NCI-H460 (cell line): ENCODE measurements at regions not wholly inside any gene's neighbourhood (a gene's known extent, or its start where the extent isn't known, plus 50 kb on each side); places are given as distances from the start of the nearest gene placed in this dataset.

Experiments
- DNase-seq: peaks from one replicate; pipeline ENCODE4 v3.0.0-alpha.2; 2016; ENCODE audit warnings: low read depth; ENCODE audit errors: extremely low read depth

DNA sequence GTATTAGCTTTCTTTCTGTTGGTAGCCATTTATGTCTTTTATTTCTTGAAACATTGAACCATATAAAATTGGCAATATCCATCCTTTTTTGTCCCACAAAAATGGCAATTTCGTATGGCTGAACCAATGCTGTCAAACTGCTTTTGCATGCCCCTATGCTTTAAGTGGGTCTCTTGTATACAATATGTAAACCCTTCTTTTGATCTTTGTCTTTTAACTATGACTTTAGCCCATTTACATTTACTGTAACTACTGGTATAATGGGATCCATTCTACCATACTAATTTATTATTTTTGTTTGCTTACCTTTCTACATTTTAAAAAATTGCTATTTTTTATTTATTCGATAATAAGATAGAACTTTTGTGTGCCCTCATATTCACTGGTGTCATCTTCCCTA lies 93.4 kb downstream of the TENT4A start:
- DNase-seq = no peak

DNA sequence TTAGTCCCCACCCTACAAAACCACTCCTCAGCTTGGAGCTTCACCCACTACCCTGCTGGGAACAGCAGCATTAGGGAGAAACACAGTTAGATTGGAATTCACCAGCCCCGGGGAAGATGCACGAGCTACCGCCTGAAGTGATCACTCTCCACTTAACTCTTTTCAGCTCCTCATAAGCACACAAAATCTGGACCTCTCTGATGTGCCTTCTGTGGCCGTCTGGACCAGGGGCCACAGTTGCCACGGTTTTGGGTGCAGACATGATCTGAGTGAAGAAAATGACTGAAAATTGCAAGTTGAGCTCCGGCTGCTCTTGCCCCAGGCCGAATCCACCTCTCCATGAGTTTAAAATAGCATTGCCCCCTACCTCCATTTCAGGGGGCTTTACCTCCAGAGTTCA lies 95.2 kb downstream of the TENT4A start:
- no peak for DNase-seq

DNA sequence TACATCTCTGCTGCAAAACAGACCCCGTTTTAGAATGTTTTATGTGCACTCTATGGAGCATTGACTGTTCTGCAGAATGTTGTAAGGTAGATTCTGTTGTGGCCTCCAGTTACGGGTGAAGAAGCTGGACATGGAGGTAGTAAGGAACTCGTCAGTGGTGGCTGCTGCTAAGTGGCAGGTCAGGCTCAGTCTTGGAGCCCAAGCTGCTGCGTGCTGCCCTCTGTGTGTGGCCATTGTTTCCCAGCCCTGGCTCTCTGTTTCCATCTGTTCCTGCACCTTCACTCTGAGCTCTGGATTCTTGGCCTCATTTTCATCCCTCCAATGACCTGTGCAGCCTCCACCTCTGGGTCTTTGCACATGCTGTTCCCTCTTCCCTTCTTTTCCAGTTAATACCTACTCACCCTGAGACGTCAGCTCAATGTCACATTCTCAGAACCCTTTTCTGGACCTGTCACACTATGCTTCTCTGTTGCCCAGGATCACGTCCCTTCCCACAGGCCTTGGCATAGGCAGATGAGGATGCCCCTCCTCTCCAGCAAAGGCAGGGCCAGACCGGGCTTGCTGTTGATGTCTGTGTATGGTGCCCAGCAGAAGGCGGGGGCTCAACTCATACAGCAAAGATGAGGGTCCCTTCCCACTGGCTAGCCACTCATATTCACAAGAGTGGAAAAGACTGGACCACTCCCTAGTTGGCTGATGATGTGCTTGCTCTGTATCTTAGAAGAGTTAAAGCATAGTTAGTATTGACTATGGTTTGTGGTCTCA lies 97.6 kb downstream of the TENT4A start:
- no peak for DNase-seq

DNA sequence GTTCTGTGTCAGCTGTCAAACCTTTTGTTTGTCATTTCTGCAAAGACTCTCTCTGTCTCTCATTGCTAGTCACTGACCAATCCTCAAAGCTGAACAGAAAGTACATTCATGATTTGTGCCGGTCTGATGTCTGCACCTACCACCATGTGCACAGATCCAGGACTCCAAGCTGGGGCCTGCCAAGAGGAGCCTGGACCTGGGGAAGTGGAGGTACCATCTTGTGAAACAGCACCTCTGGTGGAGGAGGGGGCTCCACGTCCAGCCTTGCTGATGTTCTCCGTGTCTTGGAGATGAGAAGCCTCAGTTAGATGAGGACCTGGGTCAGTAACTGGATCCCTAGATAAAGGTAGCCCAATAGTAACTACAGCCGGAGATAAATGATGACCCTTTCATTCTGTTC lies 98.9 kb downstream of the TENT4A start:
- DNase-seq = no peak

DNA sequence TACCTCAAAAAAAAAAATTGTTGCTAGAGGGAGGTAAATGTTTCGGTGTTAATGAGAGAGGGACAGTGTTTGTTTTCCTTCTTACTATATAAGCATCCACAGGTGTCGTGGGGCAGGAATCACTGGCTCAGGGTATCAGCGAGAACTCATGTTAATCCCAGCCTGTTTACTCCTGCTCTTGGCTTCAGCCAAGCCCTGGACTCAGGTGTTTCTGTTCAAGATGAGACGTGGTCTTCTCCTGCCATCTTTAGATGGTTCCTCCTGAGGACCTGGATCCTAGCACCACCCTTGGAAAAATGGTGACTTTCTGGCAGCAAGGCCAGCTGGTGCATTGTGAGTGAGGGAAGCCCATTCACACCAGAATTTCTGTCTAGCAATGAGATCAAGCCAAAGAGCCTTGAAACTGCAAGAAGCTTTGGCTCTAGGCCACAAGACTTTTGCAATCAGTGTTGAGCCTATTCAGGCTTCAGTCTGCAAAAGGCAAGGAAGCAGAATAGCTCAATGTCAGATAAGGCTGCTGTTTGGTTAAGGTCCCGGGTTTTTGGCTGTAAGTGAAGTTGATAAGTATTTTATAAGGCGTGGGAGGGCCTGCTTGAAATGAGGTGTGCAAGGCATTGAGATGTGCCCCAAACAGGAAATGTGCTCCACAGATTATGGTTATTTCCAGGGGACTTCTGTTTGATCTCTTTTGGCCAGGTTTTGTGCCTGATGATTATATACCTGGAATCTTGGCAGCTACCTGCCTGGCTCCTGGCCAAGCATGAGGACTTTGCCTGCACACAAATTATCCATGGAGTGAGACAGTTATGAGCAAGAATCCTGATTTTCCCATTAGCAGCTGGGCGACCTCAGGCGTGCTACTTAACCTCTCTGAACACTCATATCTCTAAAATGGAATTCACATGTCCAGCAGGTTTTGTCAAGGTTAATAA lies 99.8 kb downstream of the TENT4A start:
- DNase-seq = no peak

DNA sequence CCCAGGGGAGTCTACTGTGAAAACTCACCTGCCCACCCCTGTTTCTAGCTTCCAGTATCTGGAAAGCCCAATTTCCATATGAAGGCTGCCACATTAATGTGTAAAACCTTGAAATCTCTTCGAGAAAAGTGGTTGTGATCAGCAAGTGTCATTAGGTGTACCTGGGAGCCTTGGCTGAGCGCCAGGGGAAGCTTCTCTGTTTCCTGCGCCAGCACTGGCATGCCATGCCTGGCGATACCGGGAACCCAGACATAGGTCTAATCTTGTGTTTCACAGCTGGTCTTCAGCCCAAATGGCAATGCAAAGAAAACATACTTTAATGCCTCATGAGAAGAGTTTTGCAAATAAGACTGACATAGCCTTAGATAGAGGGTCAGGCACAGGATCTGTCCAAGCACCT lies 101.6 kb downstream of the TENT4A start:
- no peak for DNase-seq

DNA sequence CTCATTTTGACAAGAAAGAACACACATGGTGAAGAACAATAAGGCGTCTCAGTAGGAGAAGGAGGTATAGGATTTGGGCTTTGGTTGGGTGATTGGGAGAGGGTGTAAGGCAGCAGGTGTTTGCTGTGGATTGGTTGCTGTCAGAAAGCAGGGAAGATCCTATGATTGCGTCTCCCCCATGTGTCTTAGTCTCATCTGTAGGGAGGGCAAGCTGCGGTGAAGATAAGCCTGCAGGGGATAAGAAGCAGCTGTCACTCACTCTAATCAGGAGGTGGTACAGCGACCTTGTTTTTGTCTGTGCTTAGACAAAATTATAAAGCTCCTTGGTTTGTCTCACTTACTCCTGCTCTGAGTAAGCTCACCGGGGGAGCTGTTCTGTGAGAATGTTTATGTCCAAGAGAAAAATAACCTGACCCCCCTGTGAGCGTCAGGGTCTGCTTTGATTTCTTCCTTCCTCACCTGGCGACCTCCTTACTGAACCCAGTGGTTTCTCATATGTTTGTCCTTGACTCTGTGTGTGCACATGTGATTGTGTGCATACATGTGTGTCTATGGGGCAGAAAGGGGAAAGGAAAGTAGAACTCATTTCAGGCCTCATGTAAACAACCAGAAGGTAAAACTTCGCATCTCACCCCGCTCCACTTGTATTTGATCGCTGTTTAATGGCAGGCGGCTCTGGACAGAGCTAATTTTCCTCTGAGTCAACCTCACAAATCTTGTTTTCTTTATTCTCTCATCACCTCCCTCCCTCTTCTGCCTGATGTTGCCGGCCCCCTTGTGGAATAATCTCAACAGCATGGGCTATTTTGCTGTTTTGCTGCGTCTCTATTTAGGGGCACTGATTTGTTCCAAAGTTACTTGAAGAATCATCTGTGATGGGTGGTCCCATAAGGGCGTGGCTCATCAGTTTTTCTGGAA lies 105.6 kb downstream of the TENT4A start:
- no peak for DNase-seq

DNA sequence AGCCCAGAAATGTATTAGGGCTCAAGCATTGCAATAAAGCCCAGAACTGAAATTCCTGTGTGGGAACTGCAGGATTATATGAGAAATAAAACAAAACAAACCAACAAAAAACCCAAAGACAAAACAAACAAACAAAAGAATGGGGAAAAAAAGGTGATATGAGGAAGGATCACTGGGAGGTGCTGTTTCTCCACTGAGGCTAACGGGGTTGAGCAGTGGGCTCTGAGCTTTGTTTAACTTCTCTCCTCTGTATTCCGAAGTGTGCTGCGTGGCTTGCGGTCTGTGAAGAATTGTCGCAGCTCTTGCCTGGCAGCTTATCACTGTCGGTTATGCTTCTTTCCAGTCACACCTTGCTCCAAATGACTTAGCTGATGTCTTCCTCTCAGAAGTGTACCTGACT lies 106.3 kb downstream of the TENT4A start:
- no peak for DNase-seq

DNA sequence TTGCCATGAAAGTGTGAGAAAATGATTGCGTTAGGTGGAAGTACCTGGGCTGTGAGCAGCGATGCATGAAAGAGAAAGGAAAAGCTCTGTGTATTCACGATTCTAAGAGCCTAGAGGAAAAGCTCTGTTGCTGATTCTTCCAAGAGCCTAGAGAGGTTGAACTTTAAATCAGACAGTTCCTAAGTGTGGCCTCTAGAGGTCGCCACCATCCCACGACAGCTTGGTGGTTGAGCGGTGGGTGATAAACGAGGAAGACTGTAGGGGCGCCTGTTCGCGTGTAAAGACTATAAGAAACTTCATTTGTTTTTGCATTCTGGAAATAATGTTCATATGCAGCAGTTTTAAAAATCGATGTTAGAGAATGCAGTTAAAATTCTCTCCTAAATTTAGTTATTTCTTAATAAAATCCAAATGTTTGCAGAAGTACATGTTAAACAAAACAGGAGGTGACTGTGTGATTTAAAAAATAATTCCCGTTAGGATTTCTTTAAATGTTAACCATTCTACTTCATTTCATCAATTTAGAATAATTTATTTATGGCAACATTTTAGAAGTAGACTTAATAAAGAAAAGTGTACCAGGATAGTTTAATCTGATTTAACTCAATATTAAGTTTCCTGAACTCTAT lies 107.7 kb downstream of the TENT4A start:
- DNase-seq = peak; percentile 25

DNA sequence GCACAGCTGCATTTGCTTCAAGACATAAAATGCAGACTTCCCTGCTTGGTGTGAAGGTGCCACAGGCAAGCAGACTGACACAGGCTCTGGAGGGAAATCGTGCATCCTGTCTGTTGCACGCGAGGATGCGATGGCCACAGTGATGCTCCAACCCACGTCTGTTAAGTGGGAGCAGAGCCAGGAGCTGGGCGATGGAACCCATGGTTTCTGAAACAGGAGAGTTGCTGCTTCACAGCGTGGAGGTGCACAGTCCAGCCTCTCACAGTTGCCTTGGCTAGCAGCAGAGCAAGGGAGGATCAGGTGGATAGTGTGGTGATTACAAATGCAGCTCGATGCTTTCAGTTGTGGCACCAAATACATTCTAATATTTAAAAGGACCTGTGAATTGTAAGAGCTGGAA lies 108.8 kb downstream of the TENT4A start:
- no peak for DNase-seq

DNA sequence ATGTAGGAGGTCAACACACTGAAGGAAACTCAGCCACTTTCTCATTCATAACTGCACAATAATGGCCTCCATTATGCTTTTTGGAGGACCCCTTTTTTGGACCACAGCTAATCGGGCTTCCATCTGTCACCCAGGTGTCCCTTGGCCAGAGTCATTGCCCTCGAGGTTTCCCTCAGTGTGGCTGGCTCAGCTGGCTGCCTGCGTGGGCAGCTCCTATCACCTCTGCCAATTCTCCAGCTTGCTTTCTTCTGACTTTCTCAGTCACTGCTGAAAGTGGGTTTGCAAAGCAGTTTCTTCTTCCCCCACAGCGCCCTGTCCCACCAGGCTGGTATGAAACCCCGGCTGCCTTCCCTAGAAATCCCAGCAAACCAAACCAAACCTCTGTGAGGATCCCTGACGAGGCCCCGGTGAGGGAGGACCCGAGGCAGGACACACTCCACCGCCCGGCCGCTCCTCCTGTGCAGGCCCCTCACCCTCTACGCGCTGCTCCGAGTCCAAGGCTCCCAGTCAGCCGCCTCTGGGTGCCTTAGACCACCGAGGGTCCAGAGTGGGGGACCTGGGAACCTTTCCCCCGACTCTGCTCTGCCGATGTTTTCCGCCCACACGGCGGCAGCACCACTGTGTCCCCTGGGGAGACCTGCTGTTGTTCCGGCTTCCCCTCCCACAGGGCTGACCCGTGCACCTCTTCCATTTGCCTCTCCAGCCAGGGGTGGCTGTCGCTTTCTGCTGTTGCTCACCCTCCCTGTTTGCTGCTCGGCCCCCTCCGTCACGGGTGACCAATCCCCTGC lies 109.5 kb downstream of the TENT4A start:
- no peak for DNase-seq

DNA sequence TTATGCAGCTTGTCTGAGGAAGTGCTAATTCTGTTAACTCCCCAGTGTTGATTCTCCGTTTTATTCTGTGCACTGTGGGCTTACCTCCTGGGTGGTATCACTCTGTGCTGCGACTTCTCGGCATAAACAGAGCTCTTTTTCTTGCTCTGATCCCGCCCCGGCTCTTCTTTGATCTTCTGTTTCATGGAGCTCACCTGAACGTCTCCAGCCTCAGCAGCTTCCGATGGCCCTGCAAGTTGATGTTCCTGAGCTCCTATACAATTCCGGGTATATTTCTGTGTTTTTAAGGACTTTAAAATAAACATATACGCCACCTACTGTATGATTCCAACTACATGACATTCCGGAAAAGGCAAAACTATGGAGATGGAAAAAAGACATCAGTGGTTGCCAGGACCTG lies 110.8 kb downstream of the TENT4A start:
- DNase-seq = no peak

DNA sequence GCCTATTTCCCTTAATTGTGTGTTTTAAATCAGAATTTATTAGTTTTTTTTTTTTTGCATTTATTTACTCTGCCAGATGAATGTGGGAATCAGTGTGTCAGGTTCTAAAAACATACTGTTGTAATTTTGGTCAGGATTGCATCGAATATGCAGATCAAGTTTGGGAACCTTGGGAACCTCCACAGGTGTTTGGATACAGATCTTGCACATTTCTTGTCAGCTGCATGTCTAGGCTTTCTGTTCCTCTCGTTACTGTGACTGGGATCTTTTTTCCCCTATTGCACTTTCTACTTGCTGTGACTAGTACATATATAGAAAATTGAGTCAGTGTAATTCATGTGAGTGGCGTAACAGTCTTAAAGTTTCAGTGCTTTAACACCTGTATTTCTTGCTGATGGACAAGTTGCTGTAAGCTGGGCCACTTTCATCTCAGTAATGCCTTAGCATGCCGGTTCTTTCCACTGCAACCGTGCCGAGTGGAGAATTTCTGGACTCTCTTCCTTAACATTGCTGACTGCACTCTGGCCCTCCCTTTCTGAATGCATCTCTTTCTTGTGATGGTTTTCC lies 112.5 kb downstream of the TENT4A start:
- no peak for DNase-seq

DNA sequence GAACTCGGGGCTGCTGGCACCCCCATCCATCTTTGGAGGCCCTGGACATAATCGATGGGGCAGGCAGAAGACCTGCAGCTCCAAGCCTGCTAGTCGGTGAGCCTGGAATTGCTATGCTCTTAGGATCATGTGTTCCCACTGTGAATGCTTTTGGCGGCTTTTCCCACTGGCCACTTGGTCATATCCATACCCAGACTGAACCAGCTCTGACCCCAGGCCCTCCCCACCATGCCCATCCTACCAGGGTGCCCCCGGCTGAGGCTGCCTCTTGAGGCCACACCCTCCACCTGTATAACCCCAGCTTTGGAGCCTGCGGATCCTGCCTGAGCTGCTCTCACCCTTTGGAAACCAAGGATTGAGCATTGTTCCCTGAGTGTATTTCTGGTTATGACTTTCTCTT lies 113.5 kb downstream of the TENT4A start:
- no peak for DNase-seq

DNA sequence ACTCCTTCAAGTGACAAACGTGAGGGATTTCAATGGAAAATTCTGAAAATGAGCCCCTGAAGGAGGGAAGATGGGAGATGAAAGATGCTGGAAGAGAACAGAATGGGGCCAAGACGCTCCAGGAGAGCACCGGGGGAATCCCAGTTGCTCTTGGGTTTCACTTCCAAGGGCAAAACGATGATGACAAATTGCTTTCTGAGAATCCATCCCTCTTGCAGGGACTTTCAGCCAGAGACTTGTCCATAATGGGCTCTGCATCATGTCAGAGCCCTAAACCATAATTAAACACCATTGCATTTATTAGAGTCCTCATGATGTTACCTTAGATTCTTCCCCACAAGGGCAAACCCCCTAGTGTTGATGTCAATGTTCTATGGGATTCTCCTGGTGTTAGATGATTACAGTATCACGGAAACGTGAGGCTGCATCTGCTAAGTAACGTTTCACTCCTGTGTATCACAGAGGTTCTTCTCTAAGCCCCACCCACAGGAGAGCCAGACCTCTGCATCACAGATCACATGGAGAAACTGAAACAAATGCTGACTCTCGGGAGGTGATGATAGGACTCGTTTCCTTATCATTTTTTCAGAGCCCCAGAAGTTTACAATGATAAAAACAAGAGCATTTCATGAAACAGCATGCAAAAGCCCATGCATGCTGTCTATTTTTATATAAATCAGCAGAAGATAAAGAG lies 114.4 kb downstream of the TENT4A start:
- DNase-seq = no peak

DNA sequence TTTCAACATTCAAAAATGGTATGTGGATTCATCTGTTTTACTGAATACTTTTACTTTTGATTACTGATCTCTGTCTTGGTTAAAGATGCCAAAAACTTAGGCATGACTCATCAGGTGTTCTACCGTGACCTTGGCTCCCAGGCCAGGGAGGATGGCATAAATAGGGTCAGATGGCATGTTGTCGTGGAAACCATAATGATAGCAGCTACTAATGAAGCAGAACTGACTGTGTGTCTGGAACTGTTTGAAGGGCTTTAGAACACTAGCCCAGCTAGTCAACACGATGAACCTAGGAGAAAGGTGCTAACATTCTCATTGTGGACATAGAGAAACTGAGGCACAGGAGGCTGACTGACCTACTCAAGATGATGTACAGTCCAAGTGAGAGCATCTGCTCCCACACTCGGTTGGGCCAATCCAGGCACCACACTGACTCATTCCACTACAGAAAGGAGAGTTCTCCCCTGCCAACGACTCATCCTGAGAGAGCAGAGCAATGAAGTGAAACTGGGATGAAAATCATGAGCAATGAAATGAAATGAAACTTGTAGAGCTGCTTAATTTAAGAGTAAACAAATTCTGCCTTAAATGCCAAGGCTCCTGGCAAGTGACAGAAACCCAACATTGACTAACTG lies 116.0 kb downstream of the TENT4A start:
- no peak for DNase-seq

DNA sequence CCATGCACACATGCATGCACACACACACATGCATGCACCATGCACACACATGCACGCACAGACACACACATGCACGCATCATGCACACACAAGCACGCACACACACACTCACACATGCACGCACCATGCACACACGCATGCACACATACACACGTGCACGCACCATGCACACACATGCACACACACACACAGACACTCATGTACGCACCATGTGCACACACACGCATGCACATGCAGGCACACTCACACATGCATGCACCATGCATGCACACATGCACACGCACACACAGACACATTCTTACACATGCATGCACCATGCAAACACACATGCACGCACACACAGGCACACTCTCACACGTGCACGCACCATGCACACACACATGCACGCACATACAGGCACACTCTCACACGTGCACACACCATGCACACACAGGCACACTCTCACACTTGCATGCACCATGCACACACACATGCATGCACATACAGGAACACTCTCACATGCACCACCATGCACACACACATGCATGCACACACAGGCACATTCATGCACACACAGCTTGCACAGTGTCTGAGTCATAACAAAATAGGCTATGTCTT lies 117.5 kb downstream of the TENT4A start:
- DNase-seq = no peak
